Glutamatergic neuron (in vitro differentiated cells): ENCODE measurements at regions not wholly inside any gene's neighbourhood (a gene's known extent, or its start where the extent isn't known, plus 50 kb on each side); places are given as distances from the start of the nearest gene placed in this dataset.
"Not testable (repeated sequence)": the region's sequence is repeated elsewhere in the genome, so short reads cannot be mapped to it uniquely, and the experiment has no call there.

Source experiments
- DNase-seq: peaks from one replicate; pipeline ENCODE4 v3.0.0; 2022
- H3K27ac Mint-ChIP-seq: one replicate; pipeline ENCODE4 v1.8.0; 2020; ENCODE audit warnings: mild to moderate bottlenecking, mixed read lengths, inconsistent platforms; ENCODE audit not compliant: unreplicated experiment
- H3K27me3 Mint-ChIP-seq: one replicate; pipeline ENCODE4 v1.8.0; 2020; ENCODE audit warnings: mild to moderate bottlenecking, moderate library complexity, mixed read lengths, inconsistent platforms; ENCODE audit not compliant: unreplicated experiment
- H3K36me3 Mint-ChIP-seq: one replicate; pipeline ENCODE4 v1.8.0; 2020; ENCODE audit warnings: mild to moderate bottlenecking, mixed read lengths, inconsistent platforms; ENCODE audit not compliant: unreplicated experiment
- H3K4me1 Mint-ChIP-seq: one replicate; pipeline ENCODE4 v1.8.0; 2020; ENCODE audit warnings: mild to moderate bottlenecking, low read depth, mixed read lengths, inconsistent platforms; ENCODE audit not compliant: unreplicated experiment
- H3K4me3 Mint-ChIP-seq: one replicate; pipeline ENCODE4 v1.8.0; 2020; ENCODE audit warnings: mild to moderate bottlenecking, mixed read lengths, inconsistent platforms; ENCODE audit not compliant: unreplicated experiment
- H3K9me3 Mint-ChIP-seq: one replicate; pipeline ENCODE4 v1.8.0; 2020; ENCODE audit warnings: mild to moderate bottlenecking, moderate library complexity, mixed read lengths, inconsistent platforms; ENCODE audit not compliant: unreplicated experiment
- TF ChIP-seq, protein P1 (sequence below): fragments of 200-600 bp; sonication (generic); IDR thresholded peaks from one replicate; pipeline ENCODE4 v1.5.0; 2021; ENCODE audit not compliant: partially characterized antibody, unreplicated experiment

DNA sequence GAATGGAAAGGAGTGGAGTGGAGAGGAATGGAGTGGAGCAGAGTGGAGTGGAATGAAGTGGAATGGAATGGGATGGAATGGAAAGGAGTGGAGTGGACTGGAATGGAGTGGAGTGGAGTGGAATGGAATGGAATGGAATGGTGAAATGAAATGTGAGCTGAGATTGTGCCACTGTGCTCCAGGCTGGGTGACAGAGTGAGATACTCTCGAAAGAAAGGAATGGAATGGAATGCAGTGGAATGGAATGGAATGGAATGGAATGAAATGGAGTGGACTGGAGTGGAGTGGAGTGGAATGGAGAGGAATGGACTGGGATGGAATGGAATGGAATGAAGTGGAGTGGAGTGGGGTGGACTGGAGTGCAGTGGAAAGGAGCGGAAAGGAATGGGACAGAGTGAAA, 605.2 kb downstream of the TP53TG3F start:
- H3K27me3 Mint-ChIP-seq: peaks cover 33% of the 10 kb centered on the region
- DNase-seq, H3K4me3 Mint-ChIP-seq, H3K27ac Mint-ChIP-seq, H3K4me1 Mint-ChIP-seq: not testable (repeated sequence)
- peaks cover 44% of the 10 kb centered on the region for H3K9me3 Mint-ChIP-seq
- H3K36me3 Mint-ChIP-seq: peaks cover 36% of the 10 kb centered on the region

DNA sequence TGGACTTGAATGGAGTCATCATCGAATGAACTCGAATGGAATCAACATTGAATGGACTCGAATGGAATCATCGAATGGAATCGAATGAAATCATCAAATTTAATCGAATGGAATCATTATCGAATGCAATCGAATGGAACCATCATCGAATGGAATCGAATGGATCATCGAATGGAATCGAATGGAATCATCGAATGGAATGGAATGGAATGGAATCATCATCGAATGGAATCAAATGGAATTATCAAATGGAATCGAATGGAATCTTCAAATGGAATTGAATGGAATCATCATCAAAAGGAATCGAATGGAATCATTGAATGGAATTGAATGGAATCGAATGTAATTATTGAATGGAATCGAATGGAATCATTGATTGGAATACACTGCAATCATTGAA, 610.3 kb downstream of the TP53TG3F start:
- Mint-ChIP-seq H3K27me3 (peaks cover 15% of the 10 kb centered on the region), H3K36me3 (peaks cover 14% of the 10 kb centered on the region), H3K9me3 (peaks cover 21% of the 10 kb centered on the region)
- H3K27ac Mint-ChIP-seq, H3K4me1 Mint-ChIP-seq, H3K4me3 Mint-ChIP-seq, DNase-seq: not testable (repeated sequence)

DNA sequence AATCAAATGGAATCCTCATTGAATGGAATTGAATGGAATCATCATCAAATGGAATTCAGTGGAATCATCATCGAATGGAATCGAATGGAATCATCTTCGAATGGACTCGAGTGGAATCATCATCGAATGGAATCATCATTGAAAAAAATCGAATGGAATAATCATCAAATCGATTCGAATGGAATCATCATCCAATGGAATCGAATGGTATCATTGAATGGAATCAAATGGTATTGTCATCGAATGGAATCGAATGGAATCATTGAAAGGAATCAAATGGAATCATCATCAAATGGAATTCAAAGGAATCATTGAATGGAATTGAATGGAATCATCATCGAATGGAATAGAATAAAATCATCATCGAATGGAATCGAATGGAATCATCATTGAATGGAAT, 619.3 kb downstream of the TP53TG3F start:
- H3K9me3 Mint-ChIP-seq: peaks cover 39% of the 10 kb centered on the region
- TF ChIP-seq, protein P1, sequence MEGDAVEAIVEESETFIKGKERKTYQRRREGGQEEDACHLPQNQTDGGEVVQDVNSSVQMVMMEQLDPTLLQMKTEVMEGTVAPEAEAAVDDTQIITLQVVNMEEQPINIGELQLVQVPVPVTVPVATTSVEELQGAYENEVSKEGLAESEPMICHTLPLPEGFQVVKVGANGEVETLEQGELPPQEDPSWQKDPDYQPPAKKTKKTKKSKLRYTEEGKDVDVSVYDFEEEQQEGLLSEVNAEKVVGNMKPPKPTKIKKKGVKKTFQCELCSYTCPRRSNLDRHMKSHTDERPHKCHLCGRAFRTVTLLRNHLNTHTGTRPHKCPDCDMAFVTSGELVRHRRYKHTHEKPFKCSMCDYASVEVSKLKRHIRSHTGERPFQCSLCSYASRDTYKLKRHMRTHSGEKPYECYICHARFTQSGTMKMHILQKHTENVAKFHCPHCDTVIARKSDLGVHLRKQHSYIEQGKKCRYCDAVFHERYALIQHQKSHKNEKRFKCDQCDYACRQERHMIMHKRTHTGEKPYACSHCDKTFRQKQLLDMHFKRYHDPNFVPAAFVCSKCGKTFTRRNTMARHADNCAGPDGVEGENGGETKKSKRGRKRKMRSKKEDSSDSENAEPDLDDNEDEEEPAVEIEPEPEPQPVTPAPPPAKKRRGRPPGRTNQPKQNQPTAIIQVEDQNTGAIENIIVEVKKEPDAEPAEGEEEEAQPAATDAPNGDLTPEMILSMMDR: no peak
- H3K27ac Mint-ChIP-seq: no peak overlapping the region
- peaks cover 5% of the 10 kb centered on the region for H3K27me3 Mint-ChIP-seq
- no peak for DNase-seq
- no peak overlapping the region for H3K4me3 Mint-ChIP-seq
- H3K4me1 Mint-ChIP-seq: no peaks in the 10 kb centered on the region
- no peaks in the 10 kb centered on the region for H3K36me3 Mint-ChIP-seq

DNA sequence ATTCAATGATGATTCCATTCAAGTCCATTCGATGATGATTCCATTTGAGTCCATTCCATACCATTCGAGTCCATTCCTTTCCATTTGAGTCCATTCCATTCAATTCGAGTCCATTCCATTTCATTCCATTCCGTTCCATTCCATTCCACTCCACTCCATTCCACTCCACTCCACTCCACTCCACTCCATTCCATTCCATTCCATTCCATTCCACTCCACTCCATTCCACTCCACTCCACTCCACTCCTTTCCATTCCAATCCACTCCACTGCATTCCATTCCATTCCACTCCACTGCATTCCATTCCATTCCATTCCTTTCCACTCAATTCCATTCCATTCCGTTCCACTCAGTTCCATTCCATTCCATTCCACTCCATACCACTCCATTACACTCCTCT, 625.6 kb downstream of the TP53TG3F start:
- peaks cover 15% of the 10 kb centered on the region for H3K27me3 Mint-ChIP-seq
- H3K4me3 Mint-ChIP-seq: peak overlapping the region; percentile 2
- DNase-seq, H3K27ac Mint-ChIP-seq, H3K4me1 Mint-ChIP-seq: not testable (repeated sequence)
- peaks cover 24% of the 10 kb centered on the region for H3K36me3 Mint-ChIP-seq
- H3K9me3 Mint-ChIP-seq: peaks cover 40% of the 10 kb centered on the region

DNA sequence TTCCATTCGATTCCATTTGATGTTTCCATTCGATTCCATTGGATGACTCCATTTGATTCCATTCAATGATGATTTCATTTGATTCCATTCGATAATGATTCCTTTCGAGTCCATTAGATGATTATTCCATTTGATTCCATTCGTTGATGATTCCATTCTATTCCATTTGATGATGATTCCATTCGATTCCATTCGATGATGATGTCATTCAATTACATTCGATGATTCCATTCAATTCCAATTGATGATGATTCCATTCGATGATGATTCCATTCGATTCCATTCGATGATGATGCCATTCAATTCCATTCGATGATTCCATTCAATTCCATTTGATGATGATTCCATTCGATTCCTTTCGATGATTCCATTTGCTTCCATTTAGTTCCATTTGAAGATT, 635.6 kb downstream of the TP53TG3F start:
- Mint-ChIP-seq H3K27me3 (peaks cover 28% of the 10 kb centered on the region), H3K9me3 (peaks cover 56% of the 10 kb centered on the region), H3K36me3 (peaks cover 46% of the 10 kb centered on the region)
- H3K4me3 Mint-ChIP-seq, H3K27ac Mint-ChIP-seq, DNase-seq, H3K4me1 Mint-ChIP-seq: not testable (repeated sequence)

DNA sequence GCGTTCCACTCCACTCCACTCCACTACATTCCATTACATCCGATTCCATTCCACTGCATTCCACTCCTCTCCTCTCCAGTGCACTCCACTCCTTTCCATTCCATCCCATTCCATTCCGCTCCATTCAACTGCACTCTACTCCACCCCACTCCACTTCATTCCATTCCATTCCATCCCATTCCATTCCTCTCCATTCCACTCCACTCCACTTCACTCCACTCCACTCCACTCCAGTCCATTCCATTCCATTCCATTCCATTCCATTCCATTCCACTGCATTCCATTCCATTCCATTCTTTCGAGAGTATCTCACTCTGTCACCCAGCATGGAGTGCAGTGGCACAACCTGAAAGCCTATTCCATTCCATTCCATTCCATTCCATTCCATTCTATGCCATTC, 637.5 kb downstream of the TP53TG3F start:
- Mint-ChIP-seq H3K27me3 (peaks cover 28% of the 10 kb centered on the region), H3K36me3 (peaks cover 42% of the 10 kb centered on the region), H3K9me3 (peaks cover 47% of the 10 kb centered on the region)
- DNase-seq, H3K4me3 Mint-ChIP-seq, H3K27ac Mint-ChIP-seq, H3K4me1 Mint-ChIP-seq: not testable (repeated sequence)

DNA sequence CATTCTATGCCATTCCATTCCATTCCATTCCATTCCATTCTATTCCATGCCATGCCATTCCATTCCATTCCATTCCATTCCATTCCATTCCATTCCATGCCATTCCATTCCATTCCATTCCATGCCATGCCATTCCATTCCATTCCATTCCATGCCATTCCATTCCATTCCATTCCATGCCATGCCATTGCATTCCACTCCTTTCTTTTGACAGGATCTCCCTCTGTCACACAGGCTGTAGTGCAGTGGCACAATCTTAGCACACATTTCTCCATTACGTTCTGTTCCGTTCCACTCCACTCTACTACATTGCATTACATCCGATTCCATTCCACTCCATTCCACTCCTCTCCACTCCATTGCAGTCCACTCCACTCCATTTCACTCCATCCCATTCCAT, 637.9 kb downstream of the TP53TG3F start:
- peak overlapping the region; percentile 4 for H3K4me3 Mint-ChIP-seq
- H3K9me3 Mint-ChIP-seq: peaks cover 45% of the 10 kb centered on the region
- H3K36me3 Mint-ChIP-seq: peaks cover 42% of the 10 kb centered on the region
- not testable (repeated sequence) for H3K4me1 Mint-ChIP-seq, H3K27ac Mint-ChIP-seq, DNase-seq
- H3K27me3 Mint-ChIP-seq: peaks cover 28% of the 10 kb centered on the region

DNA sequence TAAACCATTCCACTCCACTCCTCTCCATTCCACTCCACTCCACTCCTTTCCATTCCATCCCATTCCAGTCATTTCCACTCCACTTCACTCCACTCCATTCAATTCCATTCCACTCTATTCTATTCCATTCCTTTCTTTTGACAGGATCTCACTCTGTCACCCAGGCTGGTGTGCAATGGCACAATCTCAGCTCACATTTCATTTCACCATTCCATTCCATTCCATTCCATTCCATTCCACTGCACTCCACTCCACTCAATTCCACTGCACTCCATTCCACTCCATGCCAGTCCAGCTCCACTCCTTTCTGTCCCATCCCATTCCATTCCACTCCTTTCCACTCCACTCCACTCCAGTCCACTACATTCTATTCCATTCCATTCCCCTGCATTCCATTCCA, 638.6 kb downstream of the TP53TG3F start:
- not testable (repeated sequence) for H3K27ac Mint-ChIP-seq, H3K4me1 Mint-ChIP-seq, DNase-seq
- Mint-ChIP-seq H3K36me3 (peaks cover 42% of the 10 kb centered on the region), H3K4me3 (peak overlapping the region; percentile 8), H3K9me3 (peaks cover 43% of the 10 kb centered on the region), H3K27me3 (peaks cover 28% of the 10 kb centered on the region)

DNA sequence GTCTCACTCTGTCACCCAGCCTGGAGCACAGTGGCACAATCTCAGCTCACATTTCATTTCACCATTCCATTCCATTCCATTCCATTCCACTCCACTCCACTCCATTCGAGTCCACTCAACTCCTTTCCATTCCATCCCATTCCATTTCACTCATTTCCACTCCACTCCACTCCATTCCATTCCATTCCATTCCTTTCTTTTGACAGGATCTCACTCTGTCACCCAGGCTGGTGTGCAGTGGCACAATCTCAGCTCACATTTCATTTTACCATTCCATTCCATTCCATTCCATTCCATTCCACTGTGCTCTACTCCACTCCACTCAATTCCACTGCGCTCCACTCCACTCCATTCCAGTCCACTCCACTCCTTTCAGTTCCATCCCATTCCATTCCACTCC, 639.6 kb downstream of the TP53TG3F start:
- not testable (repeated sequence) for H3K4me1 Mint-ChIP-seq, DNase-seq, H3K4me3 Mint-ChIP-seq
- H3K27me3 Mint-ChIP-seq: peaks cover 30% of the 10 kb centered on the region
- H3K36me3 Mint-ChIP-seq: peaks cover 42% of the 10 kb centered on the region
- peaks cover 41% of the 10 kb centered on the region for H3K9me3 Mint-ChIP-seq
- peak overlapping the region; percentile 50 for H3K27ac Mint-ChIP-seq
